LNCaP clone FGC (cell line): ENCODE measurements at regions not wholly inside any gene's neighbourhood (a gene's known extent, or its start where the extent isn't known, plus 50 kb on each side); places are given as distances from the start of the nearest gene placed in this dataset.

Experiments used
- DNase-seq: peaks from one replicate; pipeline ENCODE4 v3.0.0-alpha.2; 2011; ENCODE audit warnings: low read depth
- H3K4me3 ChIP-seq: 2 replicates; pipeline ENCODE4 v1.5.1; 2011; ENCODE audit warnings: mild to moderate bottlenecking, low read depth, low read length, control low read depth
- CTCF ChIP-seq: IDR thresholded peaks from 2 replicates; pipeline ENCODE4 v1.5.1; 2012; ENCODE audit warnings: mild to moderate bottlenecking; ENCODE audit not compliant: control insufficient read depth, insufficient read depth; ENCODE audit errors: extremely low read depth

DNA sequence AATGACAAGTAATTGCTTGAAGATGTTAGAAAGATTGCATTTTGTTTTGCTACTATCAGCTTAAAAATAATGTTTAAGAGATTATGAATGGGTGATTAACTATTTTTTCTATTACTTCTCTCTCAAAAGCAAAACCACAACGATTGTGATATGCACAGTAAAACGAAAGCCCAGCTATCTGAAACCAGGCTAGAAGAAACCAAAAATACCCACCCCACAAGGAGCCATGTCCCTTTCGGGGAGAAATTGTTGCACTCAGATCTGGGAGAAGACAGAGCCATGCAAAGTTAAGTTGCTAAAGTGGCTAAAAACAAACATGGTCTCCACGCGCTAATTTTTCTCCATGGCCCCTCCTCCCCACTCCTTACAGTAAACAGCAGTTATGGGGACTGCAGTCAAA lies 173.6 kb downstream of the RPS24 start:
- DNase-seq, result no peak
- H3K4me3 ChIP-seq, result no peak overlapping the region
- TF ChIP-seq CTCF, result no peak

- TF ChIP-seq CTCF, result no peak
- H3K4me3 ChIP-seq, result no peak overlapping the region
- DNase-seq, result no peak
These were observed 174.1 kb downstream of the RPS24 start for GRCh38 chr10:78207776-78208175.

DNA sequence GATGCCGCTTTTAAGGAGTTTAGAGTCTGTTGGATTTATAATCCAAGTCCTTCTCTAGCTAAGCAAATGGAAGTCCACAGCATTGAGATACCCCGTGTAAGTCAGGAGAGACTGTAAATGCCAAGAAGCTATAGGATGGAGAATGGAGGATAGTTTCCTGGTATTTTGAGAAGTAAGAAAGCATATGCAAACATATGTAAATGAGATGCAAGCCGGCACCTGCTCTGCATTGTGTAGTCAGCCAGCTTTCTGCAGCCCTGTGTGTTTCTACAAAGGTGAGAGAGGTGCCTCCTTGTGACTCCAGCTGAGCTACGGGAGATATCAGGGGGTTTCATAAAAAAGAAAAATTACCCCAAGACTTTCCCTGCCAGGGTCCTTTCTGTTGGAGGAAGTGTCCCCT lies 176.3 kb downstream of the RPS24 start:
- H3K4me3 ChIP-seq, result no peak overlapping the region
- TF ChIP-seq CTCF, result no peak
- no peak for DNase-seq

GRCh38 chr10:78210548-78210947 lies 176.9 kb downstream of the RPS24 start:
- no peak for DNase-seq
- TF ChIP-seq CTCF, result no peak
- no peak overlapping the region for H3K4me3 ChIP-seq

GRCh38 chr10:78210976-78211375 lies 177.3 kb downstream of the RPS24 start:
- no peak for TF ChIP-seq CTCF
- H3K4me3 ChIP-seq, result no peak overlapping the region
- no peak for DNase-seq

- TF ChIP-seq CTCF, result peak; percentile 77
- peak; percentile 45 for DNase-seq
- H3K4me3 ChIP-seq, result no peak overlapping the region
These were observed 177.9 kb downstream of the RPS24 start for GRCh38 chr10:78211561-78212051.

DNA sequence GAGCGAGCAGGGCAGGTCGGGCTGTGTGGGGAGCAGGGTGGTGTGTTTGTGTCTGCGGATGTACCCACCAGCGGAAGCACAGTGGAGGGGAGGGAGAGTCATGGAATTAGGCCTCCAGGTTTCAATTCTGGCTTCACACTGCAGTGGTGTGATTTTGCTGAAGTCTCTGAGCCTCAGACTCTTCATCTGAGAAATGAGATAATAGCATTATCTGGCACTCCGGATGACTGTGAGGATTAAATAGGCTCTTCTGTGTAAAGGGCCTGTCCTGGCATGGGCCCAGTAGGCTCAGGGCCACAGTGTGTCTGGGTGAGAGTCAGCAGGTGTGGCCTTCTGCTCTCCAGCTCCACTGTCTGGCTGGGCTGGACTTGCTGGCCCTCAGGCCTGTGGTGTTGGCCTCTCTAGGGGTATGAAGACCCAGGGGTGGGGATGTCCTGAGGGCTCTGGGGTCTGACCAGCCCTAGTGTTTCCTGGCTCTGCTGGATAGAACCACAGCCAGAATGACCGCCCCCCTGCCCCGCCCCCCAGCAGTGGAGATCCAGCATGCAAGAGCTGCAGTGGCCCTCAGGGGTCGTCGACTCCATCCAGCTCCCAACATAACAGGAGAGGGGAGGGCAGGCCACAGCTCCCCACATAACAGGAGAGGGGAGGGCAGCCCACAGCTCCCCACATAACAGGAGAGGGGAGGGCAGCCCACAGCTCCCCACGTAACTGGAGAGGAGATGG lies 178.6 kb downstream of the RPS24 start:
- TF ChIP-seq CTCF, result peak; percentile 26; the same call in 1 of the 2 replicates
- H3K4me3 ChIP-seq, result no peak overlapping the region
- DNase-seq, result peak; percentile 62
